ENCODE measurements at regions not wholly inside any gene's neighbourhood (a gene's known extent, or its start where the extent isn't known, plus 50 kb on each side); places are given as distances from the start of the nearest gene placed in this dataset.

GRCh38 chr11:57932105-57932504, 91.6 kb upstream of the OR9Q1 start:
- Histone ChIP-seq H3K27ac (ENCODE audit: extremely low read depth, low read depth, low read length) (no peak overlapping the region), H3K4me3 (ENCODE audit: low read depth, low read length) (no peak overlapping the region), H3K36me3 (ENCODE audit: control insufficient read depth in 2 of 2, insufficient read depth in 1 of 2, low read length in 2 of 2) (no peaks in the 10 kb centered on the region), H3K4me1 (ENCODE audit: control insufficient read depth, insufficient read depth, low read length) (no peaks in the 10 kb centered on the region), H3K9me3 (ENCODE audit: control insufficient read depth, insufficient read depth, low read depth, low read length) (no peaks in the 10 kb centered on the region)
- TF ChIP-seq ZFHX2 (tag by site-specific recombination; conservative IDR thresholded peaks at IDR 0.05) (no peak), ZNF391 (tag by site-specific recombination; IDR thresholded peaks at IDR 0.05; ENCODE audit: borderline replicate concordance, low read depth) (no peak), ZNF510 (tag by site-specific recombination; IDR thresholded peaks at IDR 0.05; ENCODE audit: insufficient replicate concordance) (no peak), MZF1 (tag by site-specific recombination; IDR thresholded peaks at IDR 0.05; ENCODE audit: borderline replicate concordance) (no peak), ZNF24 (tag by site-specific recombination; IDR thresholded peaks at IDR 0.05) (no peak), ZSCAN16 (tag by site-specific recombination; IDR thresholded peaks at IDR 0.05) (no peak), ZBTB1 (tag by site-specific recombination; IDR thresholded peaks at IDR 0.05) (no peak), ZNF658 (tag by site-specific recombination; IDR thresholded peaks at IDR 0.05) (no peak), ZNF664 (tag by site-specific recombination; IDR thresholded peaks at IDR 0.05) (no peak), ZNF558 (tag by site-specific recombination; IDR thresholded peaks at IDR 0.05) (no peak), GLI4 (tag by site-specific recombination; IDR thresholded peaks at IDR 0.05) (no peak), ZNF561 (tag by site-specific recombination; IDR thresholded peaks at IDR 0.05; ENCODE audit: borderline replicate concordance) (no peak), ZNF670 (tag by site-specific recombination; IDR thresholded peaks at IDR 0.05; ENCODE audit: low read depth) (no peak), OSR2 (tag by site-specific recombination; IDR thresholded peaks at IDR 0.05) (no peak), SP7 (tag by site-specific recombination; IDR thresholded peaks at IDR 0.05) (no peak)
- ChIA-PET CTCF (no interaction called here), POLR2A (no interaction called here)

DNA sequence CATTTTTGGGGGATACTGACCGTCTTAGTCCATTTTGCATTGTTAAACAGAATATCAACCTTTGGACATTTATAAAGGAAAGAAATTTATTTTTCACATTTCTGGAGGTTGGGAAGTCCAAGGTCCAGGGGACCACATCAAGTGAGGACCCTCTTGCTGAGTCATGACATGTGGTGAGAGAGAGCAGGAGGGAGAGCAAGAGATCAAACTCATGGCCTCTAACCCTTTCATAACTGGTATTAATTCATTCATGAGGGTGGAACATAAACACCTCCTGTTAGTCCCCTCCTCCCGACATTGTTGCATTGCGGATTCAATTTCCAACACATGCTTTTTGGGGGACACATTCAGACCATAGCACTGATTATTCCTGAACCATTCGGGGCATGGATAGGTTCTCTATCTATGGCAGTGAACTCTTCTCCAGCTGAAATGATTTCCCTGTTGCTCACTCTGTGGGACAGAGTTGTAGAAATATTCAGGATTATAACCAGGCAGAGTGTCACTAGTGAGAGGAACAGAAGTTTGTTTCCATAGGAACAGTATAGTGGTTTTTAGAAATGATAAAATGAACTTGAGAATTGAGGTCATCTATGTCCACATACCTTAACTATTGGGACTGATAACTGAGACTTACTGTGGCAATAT, 88.2 kb upstream of the OR9Q1 start:
- ChIA-PET CTCF (no interaction called here), POLR2A (no interaction called here)
- TF ChIP-seq ZSCAN30 (tag by site-specific recombination; IDR thresholded peaks at IDR 0.05) (no peak), KLF16 (tag by site-specific recombination; IDR thresholded peaks at IDR 0.05) (no peak), ZBTB48 (tag by site-specific recombination; IDR thresholded peaks at IDR 0.05) (no peak), ZNF175 (tag by site-specific recombination; IDR thresholded peaks at IDR 0.05) (no peak), ZNF148 (tag by site-specific recombination; IDR thresholded peaks at IDR 0.05; ENCODE audit: borderline replicate concordance) (no peak), WT1 (tag by site-specific recombination; IDR thresholded peaks at IDR 0.05) (no peak), ZNF157 (tag by site-specific recombination; IDR thresholded peaks at IDR 0.05) (no peak), SP7 (tag by site-specific recombination; IDR thresholded peaks at IDR 0.05) (no peak), ZBTB20 (tag by site-specific recombination; IDR thresholded peaks at IDR 0.05) (no peak), ZNF350 (tag by site-specific recombination; IDR thresholded peaks at IDR 0.05) (no peak), ZNF501 (tag by site-specific recombination; IDR thresholded peaks at IDR 0.05) (no peak), ZNF223 (tag by site-specific recombination; IDR thresholded peaks at IDR 0.05) (no peak)
- Histone ChIP-seq H3K4me3 (ENCODE audit: low read depth, low read length) (no peak overlapping the region), H3K27ac (ENCODE audit: extremely low read depth, low read depth, low read length) (no peak overlapping the region), H3K9me3 (ENCODE audit: control insufficient read depth, insufficient read depth, low read depth, low read length) (no peaks in the 10 kb centered on the region), H3K36me3 (ENCODE audit: control insufficient read depth in 2 of 2, insufficient read depth in 1 of 2, low read length in 2 of 2) (no peaks in the 10 kb centered on the region), H3K4me1 (ENCODE audit: control insufficient read depth, insufficient read depth, low read length) (no peaks in the 10 kb centered on the region)
